Jurkat, Clone E6-1 (cell line): ENCODE measurements at regions not wholly inside any gene's neighbourhood (a gene's known extent, or its start where the extent isn't known, plus 50 kb on each side); places are given as distances from the start of the nearest gene placed in this dataset.

Source experiments
- DNase-seq: peaks from one replicate; pipeline ENCODE4 v3.0.0-alpha.2; 2011; ENCODE audit warnings: low read depth, low spot score
- H3K4me3 ChIP-seq: 2 replicates; pipeline ENCODE4 v1.5.1; 2011; ENCODE audit warnings: mild to moderate bottlenecking, low read length, control low read depth, moderate library complexity

DNA sequence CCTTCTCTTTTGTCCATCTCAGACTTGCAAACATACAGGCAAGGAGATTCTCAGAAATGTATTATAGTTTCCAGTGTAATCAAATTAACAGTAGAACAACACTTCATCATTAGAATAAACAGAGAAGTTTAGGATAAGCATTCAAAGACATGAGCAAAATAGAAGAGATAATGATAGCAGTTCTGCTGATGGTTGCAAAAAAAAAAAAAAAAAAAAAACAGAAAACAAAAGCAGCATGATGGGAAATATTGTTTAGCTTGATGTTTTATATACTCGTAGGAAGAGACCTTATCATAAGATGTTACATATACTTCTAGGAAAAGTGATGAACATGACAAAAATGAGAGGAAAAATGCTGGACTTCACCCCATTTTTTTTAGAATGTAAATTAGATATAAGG, 1356.2 kb downstream of the MAT2B start:
- no peak overlapping the region for H3K4me3 ChIP-seq
- no peak for DNase-seq

DNA sequence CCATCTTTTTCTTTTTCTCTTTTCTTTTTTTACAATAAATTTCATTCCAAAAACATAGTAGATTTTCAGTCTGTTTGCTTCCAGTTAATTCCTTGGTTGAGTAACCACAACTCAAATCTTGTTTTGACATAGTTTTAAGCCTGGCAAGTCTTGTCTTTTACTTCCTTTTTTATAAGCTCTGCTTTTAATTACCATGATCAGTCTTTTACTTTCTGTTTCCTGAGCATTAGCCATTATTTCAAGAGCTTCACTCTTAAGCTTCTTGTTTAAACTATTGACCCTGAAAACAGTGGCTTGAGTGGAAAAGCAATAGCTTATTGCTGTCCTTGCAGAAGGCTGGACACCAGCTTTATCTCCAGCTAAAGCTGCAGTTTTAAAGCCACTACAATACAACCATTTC, 1363.3 kb downstream of the MAT2B start:
- H3K4me3 ChIP-seq: no peak overlapping the region
- DNase-seq: no peak

DNA sequence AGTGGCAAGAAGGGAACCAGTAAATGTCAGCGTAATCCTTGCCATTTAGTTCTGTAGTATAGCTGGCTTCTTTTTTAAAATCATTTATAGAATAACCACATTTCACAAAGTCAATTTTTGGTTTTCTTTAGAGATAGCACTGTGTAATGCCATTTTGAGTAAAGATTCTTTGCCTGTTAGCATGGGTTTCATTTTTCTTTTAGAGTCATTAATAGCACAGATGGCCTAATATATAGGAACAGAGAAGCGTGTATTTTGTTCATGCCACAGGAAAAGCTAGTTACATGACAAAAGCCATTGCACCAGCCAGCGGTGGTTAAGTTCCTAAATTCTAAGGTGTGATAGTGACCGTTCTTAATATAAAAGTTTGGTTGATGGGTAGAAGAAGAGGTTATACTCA, 1363.9 kb downstream of the MAT2B start:
- H3K4me3 ChIP-seq: no peak overlapping the region
- no peak for DNase-seq

DNA sequence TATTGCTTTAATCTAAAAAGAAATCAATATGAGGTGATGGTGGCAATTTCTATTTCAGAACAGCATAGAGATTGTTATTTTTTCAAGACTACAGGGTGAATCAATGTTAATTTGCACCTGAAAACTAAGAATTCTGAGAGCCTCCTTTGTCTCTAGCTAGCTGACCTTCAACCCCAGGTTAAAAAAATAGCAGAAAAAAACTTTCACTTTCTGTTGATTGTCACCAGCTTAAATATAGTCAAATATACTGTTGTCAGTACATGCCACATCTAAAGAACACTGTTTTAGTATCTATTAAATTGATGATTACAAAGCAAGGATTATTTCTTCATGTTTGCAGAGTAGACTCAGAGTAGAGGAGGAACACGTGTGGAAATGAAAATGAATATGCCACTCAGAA, 1371.4 kb downstream of the MAT2B start:
- no peak for DNase-seq
- no peak overlapping the region for H3K4me3 ChIP-seq

DNA sequence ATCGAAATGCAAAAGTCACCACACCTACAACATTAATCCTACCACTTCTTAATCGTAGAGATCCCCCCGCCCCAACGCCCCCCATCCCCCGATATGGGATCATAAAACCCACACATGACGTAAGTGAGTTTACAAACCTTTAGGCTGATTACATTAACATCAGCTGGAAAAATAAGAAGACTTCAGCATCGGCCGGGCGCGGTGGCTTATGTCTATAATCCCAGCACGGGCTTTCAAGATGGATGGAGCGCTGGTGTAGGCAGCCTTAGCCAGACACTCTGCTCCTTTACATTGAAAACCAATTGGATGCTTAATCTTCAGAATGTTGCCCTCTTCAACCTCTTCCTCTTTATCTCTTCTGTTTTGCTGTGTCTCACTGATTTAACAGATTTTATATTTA, 1376.0 kb downstream of the MAT2B start:
- no peak overlapping the region for H3K4me3 ChIP-seq
- DNase-seq: no peak

DNA sequence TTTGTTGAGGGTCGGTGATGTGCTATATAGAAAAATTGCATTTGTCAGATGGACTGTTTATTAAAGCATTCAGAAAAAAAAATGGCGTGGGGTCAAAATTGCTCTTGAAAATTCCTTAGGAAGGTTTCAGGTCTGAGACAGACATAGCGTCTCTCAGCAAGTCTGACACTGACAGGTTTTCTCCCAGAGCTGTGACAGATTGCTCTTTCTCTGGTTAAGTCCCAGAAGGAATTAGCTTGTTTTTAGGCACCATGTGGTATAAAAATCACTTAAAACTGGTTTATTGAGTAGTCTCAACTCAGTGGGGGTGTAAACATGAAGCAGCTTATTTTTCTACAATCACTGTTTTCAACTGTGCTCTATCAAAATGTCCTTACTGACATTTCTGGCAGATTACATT, 1379.8 kb downstream of the MAT2B start:
- H3K4me3 ChIP-seq: no peak overlapping the region
- no peak for DNase-seq

DNA sequence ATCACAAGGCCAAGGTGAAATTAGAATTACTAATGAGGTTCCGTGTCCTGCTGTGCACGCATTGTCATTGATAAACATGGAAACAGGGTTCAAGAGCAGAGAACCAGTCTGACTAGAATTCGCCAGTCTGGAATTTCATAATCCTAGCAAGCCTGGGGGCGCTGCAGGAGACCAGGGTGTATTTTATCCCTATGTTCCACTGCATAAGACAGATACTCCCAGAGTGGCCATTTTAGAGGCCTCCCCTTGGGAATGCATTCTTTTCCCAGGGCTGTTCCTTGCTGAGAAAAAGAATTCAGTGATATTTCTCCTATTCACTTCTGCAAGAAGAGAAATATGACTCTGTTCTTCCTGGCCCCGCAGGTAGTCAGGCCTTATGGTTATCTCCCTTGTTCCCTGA, 1387.7 kb downstream of the MAT2B start:
- no peak for DNase-seq
- H3K4me3 ChIP-seq: no peak overlapping the region

DNA sequence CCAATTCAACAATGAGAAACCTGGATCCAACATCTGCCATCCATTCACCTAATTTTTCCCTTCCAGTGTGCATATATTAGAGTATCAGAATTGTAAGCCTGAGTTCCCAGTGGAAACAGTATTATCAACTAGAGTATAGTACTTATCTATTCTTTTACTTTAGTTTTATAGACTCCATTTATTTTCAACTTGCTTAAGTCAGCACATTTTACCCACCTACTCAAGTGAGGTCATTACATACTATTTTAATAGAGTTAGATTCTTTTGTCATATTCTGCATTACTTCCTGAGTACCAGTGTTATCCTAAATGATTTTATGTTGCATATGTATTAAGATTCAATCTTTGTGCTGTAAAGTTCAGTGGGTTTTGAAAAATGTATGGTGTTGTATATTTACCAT, 1393.3 kb downstream of the MAT2B start:
- H3K4me3 ChIP-seq: no peak overlapping the region
- DNase-seq: no peak

DNA sequence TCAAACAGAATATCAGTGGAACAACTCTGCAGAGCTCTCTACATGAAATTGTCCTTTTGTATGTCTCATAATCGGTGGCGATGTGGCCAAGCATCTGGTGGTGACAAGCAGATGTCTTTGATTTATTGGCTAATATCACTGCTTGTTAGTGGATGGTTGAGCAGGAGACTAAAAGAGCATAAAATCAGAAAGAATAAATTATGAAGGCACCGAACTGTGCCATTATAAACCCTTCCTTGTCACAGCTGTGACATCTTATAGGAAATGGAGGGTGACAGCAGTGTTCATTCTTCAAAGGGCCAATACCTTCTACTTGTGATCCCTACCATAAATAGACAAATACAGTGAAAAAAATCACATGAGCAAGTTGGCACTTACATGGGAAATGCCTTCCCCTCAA, 1404.3 kb downstream of the MAT2B start:
- no peak for DNase-seq
- H3K4me3 ChIP-seq: no peak overlapping the region

DNA sequence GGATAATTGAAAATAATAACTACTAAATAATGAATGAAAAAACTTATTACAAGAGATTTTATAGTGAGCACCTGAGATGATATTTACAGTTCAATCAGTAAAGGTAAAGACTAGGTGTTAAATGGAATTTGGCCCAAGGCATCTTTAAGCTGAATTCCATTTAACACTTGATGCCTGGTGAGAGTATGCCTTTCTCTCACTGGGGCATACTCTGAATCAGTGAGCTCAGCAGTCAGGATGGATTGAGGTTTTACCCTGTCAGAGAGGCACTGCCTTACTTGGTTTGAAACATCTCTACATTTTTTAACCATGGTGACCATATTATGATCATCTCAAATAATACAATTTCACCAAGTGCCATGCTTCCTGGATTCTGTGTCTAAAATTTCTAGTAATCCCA, 1416.3 kb downstream of the MAT2B start:
- no peak for DNase-seq
- H3K4me3 ChIP-seq: no peak overlapping the region

DNA sequence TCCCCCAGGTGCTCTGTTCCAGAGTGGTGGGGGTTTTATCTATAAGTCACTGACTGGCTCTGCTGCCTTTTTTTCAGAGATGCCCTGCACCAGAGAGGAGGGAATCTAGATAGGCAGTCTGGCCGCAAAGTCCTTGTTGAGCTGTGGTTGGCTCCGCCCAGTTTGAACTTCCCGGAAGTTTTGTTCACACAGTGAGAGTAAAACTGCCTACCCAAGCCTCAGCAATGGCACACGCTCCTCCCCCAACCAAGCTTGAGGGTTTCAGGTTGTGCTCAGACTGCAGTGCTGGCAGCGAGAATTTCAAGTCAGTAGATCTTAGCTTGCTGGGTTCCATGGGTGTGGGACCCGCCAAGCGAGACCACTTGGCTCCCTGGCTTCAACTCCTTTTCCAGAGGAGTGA, 1428.6 kb downstream of the MAT2B start:
- peak; percentile 17 for DNase-seq
- no peak overlapping the region for H3K4me3 ChIP-seq

DNA sequence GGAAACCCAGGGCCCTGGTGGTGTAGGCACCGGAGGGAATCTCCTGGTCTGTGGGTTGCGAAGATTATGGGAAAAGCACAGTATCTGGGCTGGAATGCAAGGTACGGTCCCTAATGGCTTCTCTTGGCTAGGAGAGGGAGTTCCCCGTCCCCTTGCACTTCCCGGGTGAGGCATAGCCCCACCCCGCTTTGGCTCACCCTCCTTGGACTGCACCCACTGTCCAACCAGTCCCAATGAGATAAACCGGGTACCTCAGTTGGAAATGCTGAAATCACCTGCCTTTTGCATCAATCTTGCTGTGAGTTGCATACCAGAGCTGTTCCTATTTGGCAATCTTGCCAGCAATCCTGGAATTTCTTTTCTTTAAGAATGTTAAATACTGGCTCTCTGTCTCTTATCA, 1429.1 kb downstream of the MAT2B start:
- no peak overlapping the region for H3K4me3 ChIP-seq
- DNase-seq: no peak

DNA sequence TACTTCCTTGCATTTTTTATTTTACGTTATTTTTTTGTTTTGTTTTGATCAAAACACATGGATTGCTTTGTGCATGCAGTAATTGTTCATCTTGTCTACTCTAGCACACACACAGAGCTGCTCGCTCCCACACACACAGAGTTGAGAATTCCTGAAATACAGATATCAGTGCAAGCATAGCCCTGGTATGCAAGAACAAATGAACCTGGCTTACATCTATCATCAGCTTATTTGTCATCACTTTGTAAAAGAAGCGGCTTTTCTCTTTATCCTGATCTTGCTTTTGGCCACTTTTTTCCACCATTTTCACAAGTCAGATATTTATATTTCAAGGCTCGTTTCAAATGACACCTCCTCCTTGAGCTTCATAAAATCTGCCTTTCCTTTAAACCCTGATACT, 1435.7 kb downstream of the MAT2B start:
- no peak for DNase-seq
- no peak overlapping the region for H3K4me3 ChIP-seq

DNA sequence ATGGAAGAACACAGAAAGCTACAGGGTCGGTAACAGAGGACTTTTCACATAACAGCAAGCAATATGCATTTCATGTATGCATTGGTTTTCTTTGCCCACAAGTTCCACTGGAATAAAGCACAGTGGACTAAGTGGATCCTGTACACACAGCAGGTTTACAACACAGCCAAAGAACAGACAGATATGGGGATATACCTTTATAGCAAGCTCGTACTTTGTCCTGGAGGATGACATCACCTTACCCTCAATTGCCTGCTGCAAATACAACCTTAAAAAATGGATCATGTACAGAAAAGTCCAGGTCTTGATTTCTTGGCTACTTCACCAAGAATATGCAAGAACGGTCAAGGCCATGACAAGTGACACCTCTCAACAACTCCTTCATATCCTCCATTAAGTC, 1445.5 kb downstream of the MAT2B start:
- no peak overlapping the region for H3K4me3 ChIP-seq
- no peak for DNase-seq

DNA sequence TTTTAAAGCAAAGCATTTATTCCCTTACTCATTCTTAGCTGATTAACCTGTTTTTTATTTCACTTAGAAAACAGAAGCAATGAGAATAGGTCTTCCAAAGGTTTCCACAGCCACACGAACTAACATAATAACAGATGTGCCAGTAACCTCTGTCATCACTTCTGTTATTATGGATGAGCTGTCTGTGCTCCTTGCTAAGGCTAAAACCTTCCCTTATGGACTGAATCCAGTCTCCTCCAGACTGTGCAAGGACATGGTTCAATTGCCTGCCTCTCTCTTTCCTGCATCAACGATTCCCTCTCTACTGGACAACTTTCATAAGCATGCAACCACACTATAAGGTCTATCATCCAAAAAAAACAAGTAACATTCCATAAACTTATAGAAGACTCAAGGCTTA, 1446.2 kb downstream of the MAT2B start:
- DNase-seq: no peak
- H3K4me3 ChIP-seq: no peak overlapping the region

DNA sequence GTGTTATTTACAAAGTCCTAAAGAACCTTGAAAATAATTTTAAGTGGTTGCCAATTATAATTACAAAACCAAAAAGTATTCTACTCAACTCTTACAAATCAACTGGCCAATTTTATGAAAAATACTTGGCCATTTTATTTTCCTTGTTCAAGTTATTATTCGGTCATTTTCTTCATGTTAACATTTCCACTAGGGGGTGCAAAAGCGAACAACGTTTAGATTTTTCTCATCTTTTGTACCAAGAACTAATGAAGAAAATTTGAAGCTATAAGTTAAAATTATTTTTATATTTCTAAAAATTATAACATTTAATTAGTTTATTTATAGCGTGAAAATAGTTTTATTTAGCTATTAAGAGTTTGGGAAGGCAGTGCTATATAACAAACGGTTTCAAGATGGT, 1453.3 kb downstream of the MAT2B start:
- no peak for DNase-seq
- H3K4me3 ChIP-seq: no peak overlapping the region

DNA sequence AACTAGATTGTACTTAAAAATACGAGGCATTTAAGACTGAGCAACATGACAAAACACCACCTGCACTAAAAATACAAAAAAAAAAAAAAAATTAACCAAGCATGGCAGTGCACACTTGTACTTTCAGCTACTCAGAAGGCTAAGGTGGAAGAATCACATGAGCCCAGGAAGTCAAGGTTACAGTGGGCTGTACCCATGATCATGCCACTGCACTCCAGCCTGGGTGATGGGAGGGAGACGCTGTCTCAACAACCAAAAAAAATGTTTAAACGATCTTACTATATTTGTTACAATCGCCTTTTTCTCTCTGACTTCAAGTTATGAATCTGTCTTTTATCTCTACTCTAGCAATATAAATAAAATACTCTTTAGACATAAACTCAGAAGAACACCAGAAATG, 1454.3 kb downstream of the MAT2B start:
- H3K4me3 ChIP-seq: no peak overlapping the region
- no peak for DNase-seq

DNA sequence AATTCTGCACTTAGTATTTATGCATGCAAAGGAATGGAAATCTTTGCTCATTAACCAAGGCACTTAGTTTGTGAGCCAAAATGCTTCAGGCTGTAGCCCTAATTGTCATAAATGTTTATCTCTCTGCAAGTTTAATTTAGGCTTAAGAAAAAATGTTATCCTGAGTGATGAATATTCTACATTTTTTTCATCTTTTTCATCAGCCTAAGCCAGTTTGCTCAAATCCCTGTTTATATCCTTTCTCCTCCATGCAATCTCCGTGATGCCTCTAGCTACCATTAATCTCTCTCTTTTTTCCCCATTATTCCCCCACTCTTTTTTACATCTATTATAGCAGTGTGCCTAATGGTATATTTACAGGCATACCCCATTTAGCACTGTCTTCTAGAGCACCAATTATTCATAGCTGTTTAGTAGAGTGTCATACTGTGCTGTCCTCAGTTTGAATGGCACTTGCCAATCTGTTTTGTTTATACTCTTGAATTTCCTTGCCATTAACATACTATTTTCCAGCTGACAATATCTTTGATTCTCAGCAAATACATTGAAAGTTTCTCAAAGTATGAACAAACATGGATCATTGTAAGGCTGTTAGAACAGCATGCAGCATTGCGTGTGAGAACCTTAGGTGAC, 1457.0 kb downstream of the MAT2B start:
- H3K4me3 ChIP-seq: no peak overlapping the region
- no peak for DNase-seq

DNA sequence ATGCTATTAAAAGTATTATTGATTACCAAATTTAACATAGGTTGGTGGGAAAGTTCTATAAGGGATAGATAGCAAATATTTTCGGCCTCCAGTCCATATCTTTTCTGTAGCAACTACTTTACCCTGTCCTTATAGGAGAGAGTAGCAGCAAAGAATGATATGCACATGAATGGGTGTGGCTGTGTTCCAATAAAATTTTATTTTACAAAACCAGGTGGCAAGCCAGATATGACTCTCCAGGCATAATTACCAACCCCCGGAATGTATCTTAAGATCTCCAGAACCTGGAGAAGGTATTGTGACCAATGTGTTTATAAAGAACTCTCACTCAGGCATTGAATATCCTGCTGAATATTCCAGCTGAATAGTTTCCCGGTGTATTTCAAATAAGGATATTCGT, 1461.2 kb downstream of the MAT2B start:
- DNase-seq: no peak
- H3K4me3 ChIP-seq: no peak overlapping the region

DNA sequence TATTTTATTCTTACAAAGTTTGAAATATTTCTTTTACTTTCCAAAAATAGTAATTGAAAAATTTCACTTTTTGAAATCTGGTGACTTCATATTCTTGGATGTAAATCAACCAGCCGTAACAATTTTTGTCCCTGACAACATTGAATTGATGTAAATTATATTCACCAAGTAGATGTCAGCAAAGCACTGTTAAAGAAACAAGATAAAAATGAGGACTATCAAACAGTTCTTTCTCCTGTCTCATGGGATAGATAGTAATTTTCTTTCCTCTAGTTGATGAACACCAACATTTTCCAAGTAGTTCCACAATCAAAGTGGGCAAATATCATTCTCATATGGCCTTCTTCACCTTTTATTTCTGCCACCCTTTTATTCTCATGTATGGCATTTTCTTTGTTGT, 1461.9 kb downstream of the MAT2B start:
- no peak for DNase-seq
- H3K4me3 ChIP-seq: no peak overlapping the region

DNA sequence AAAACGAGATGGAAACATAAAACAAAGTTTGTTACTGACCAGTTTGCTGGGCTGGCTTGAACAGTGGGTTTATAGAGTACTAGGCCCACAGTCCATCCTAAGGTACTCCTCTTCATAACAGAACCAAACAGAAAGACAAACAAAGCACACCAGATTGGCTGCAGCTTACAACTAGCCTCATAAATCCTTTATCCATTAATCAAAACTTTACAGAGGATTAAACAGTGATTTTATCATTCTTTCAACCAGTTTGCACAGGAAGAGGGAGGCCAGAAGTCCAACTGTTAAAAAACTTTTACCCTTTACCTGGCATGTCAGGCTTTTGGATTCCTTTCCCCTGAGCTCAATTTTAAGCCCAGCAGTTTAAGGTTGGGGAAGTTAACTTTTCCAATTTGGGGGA, 1467.6 kb downstream of the MAT2B start:
- no peak for DNase-seq
- H3K4me3 ChIP-seq: no peak overlapping the region

DNA sequence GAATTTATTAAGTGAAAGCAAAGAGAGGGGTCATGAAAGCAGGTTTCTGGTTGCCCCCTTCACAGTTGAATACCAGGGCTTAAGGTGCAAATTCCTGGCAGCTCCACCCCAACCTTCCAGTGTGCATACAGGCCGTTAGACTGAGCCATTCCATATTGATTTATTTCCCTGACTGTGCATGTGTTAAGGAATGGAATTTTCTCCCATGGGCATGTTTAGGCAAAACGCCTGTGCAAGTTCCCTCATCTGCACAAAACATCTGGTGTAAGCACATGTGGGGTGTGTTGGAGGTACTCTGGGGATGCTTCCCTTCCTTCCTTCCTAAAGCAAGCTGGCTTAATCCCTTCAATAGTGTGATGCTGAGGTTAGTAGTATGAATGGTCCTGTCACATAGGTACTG, 1470.6 kb downstream of the MAT2B start:
- no peak overlapping the region for H3K4me3 ChIP-seq
- DNase-seq: no peak
